ENCODE measurements at regions not wholly inside any gene's neighbourhood (a gene's known extent, or its start where the extent isn't known, plus 50 kb on each side); places are given as distances from the start of the nearest gene placed in this dataset.
"Not testable (repeated sequence)": the region's sequence is repeated elsewhere in the genome, so short reads cannot be mapped to it uniquely, and the experiment has no call there.

- DNase-seq = no peak
Measured at GRCh38 chr9:81103597-81104471, 585.5 kb downstream of the TLE1 start.

GRCh38 chr9:81097131-81097847 lies 592.1 kb downstream of the TLE1 start:
- no peak for DNase-seq

- no peak for DNase-seq
Measured at GRCh38 chr9:81096625-81097024, 592.7 kb downstream of the TLE1 start.

GRCh38 chr9:81092057-81092456 lies 597.3 kb downstream of the TLE1 start:
- no peak for DNase-seq

- DNase-seq = no peak
Measured at GRCh38 chr9:81088341-81088740, 601.0 kb downstream of the TLE1 start.

- no peak for DNase-seq
Measured at GRCh38 chr9:81086416-81086815, 602.9 kb downstream of the TLE1 start.

- DNase-seq = no peak
Measured at GRCh38 chr9:81083854-81084512, 605.4 kb downstream of the TLE1 start.

GRCh38 chr9:81083067-81083466 lies 606.3 kb downstream of the TLE1 start:
- DNase-seq = no peak

- no peak for DNase-seq
Measured at GRCh38 chr9:81082221-81082620, 607.1 kb downstream of the TLE1 start.

- no peak for DNase-seq
Measured at GRCh38 chr9:81080900-81081299, 608.4 kb downstream of the TLE1 start.

GRCh38 chr9:81080185-81080584 lies 609.2 kb downstream of the TLE1 start:
- DNase-seq = no peak

GRCh38 chr9:81079055-81079454 lies 610.3 kb downstream of the TLE1 start:
- no peak for DNase-seq

- DNase-seq = no peak
Measured at GRCh38 chr9:81078555-81078954, 610.8 kb downstream of the TLE1 start.

- DNase-seq = no peak
Measured at GRCh38 chr9:81077572-81077971, 611.8 kb downstream of the TLE1 start.

GRCh38 chr9:81076131-81076530 lies 613.2 kb downstream of the TLE1 start:
- DNase-seq = no peak

GRCh38 chr9:81074221-81074620 lies 615.1 kb downstream of the TLE1 start:
- DNase-seq = no peak

GRCh38 chr9:81073821-81074220 lies 615.5 kb downstream of the TLE1 start:
- DNase-seq = no peak

GRCh38 chr9:81072758-81073157 lies 616.6 kb downstream of the TLE1 start:
- DNase-seq = no peak

GRCh38 chr9:81071108-81071507 lies 618.2 kb downstream of the TLE1 start:
- no peak for DNase-seq

- DNase-seq = no peak
Measured at GRCh38 chr9:81070689-81071088, 618.7 kb downstream of the TLE1 start.

- DNase-seq = no peak
Measured at GRCh38 chr9:81069923-81070322, 619.4 kb downstream of the TLE1 start.

GRCh38 chr9:81069038-81069795 lies 620.1 kb downstream of the TLE1 start:
- no peak for DNase-seq

- not testable (repeated sequence) for DNase-seq
Measured at GRCh38 chr9:81062995-81063394, 626.4 kb downstream of the TLE1 start.

Measured in activated CD4-positive, alpha-beta T cell treated with anti-CD3 and anti-CD28 coated beads for 48 hours (primary cell).